HG03159 (cell line): ENCODE measurements at regions not wholly inside any gene's neighbourhood (a gene's known extent, or its start where the extent isn't known, plus 50 kb on each side); places are given as distances from the start of the nearest gene placed in this dataset.
"Not testable (repeated sequence)": the region's sequence is repeated elsewhere in the genome, so short reads cannot be mapped to it uniquely, and the experiment has no call there.

ENCODE experiments used
- ATAC-seq: cut with Tn5 transposase; IDR thresholded peaks from one replicate; pipeline ENCODE4 v1.9.1; 2021; ENCODE audit warnings: mild to moderate bottlenecking, moderate library complexity; ENCODE audit not compliant: unreplicated experiment

- no peak for ATAC-seq
Observed at GRCh38 chr1:189212606-189213005, 1265.1 kb downstream of the BRINP3 start.

GRCh38 chr1:189216886-189217285 lies 1260.8 kb downstream of the BRINP3 start:
- ATAC-seq = no peak

- ATAC-seq = no peak
Observed at GRCh38 chr1:189217646-189218045, 1260.0 kb downstream of the BRINP3 start.

DNA sequence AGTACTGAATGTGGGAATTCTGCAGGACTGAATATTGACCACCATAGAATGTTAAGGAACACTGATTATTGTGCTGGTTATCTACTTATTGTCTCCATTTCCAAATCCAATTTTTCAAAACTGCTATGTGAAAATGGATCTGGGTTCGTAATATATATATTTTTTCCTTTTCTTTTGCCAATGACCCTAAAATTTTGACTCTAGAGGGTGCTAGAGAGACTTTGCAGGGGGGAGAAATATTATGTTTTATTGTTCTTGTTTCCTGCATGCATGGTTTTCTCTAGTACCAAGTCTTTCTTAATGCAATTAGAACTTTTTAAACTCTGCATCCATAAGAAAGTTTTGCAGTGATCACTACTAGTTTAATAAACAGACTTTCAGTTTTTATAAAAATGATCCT lies 1256.9 kb downstream of the BRINP3 start:
- no peak for ATAC-seq

GRCh38 chr1:189225794-189226145 lies 1251.9 kb downstream of the BRINP3 start:
- ATAC-seq = not testable (repeated sequence)

DNA sequence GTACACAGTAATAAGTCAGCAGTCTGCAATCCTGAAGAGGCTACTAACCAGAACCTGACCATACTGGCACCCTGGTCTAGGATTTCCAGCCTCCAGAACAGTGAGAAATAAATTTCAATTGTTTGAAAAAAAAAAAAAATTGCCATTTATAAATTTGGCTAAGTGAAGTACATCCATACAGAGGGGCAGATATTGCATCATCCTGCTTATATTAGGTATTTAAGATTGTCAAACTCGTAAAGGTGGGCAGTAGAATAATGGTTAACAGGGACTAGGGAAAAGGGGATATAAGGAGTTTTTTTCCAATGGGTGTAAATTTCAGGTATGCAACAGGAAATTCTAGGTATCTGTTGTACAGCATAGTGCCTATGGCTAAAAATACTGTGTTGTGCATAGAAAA lies 1250.9 kb downstream of the BRINP3 start:
- ATAC-seq = no peak

GRCh38 chr1:189237008-189237407 lies 1240.7 kb downstream of the BRINP3 start:
- ATAC-seq = no peak

DNA sequence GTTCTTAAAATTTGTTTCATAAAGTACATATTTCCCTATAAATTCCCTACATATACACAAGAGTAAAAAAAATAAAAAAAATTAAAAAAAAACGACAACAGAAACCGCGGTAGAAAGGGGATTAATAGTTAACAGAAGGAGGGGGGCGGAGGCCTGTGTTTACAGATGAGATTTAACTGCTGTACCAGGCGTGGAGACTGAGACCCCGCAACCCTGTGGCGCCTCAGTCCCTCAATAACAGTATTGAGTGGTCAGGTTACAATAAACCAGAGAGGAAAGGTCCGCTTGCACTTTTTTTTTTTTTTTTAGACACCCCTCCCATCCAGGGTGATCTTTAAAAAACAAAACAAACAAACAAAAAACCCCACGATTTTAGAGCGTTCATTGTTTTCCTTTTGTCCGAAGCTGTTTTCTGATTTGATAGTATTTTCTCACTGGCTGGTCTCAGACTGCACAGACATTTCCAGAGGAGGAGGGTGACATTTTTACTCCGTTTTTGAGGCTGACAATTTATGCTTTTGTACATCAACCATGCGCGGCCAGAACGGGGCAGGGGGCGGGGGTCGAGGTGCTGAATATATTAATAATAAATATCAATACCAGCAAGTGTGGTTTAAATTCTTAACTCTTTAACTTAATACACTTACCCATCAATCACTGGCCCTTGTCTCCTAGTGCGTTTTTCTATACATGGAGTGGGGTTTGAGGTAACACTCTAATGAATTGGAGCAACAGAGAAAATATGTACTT lies 1223.9 kb downstream of the BRINP3 start:
- ATAC-seq = no peak

DNA sequence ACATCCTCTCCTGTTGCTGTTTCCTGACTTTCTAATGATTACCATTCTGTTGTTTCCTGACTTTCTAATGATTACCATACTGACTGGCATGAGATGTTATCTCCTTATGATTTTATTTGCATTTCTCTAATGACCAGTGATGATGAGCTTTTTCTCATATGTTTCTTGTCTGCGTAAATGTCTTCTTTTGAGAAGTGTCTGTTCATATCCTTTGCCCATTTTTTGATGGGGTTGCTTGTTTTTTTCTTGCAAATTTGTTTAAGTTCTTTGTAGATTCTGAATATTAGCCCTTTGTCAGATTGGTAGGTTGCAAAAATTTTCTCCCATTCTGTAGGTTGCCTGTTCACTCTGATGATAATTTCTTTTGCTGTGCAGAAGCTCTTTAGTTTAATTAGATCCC lies 1216.5 kb downstream of the BRINP3 start:
- ATAC-seq = not testable (repeated sequence)

- ATAC-seq = no peak
Observed at GRCh38 chr1:189269011-189269410, 1208.7 kb downstream of the BRINP3 start.

- ATAC-seq = no peak
Observed at GRCh38 chr1:189274267-189274666, 1203.4 kb downstream of the BRINP3 start.

DNA sequence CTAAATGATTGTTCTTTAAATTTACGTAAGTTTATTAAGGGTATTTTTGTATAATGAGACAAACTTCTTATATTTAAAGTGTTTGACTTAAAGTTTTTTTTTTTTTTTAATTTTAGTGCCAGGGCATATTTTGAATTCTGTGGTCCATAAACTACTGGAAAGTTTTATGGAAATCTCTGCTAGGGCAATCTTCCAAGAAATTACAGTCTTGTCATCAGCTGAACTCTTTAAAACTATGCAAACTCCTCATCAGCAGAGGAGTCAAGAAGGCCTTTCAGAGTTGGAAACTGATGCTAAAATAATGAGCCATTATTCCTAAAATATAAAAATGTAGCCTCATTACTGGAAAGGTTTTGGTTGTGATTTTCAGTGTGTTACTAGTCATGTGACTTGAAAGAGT lies 1201.9 kb downstream of the BRINP3 start:
- ATAC-seq = no peak

DNA sequence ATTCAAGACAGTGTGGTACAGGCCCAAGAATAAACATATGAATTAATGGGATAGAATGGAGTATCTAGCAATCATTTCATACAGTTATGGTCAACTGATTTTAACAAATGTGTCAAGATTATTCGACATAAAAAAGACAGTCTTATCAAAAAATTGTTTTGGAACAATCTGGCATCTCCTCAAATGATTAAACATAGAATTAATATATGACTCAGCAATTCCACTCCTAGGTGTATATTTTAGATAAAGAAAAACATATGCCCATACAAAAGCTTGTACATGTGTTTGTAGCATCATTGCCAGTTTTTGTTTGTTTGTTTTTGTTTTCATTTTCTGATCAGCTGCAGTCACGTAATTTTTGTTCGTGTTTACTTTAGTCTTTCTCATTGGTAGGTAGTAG lies 1188.3 kb downstream of the BRINP3 start:
- no peak for ATAC-seq

DNA sequence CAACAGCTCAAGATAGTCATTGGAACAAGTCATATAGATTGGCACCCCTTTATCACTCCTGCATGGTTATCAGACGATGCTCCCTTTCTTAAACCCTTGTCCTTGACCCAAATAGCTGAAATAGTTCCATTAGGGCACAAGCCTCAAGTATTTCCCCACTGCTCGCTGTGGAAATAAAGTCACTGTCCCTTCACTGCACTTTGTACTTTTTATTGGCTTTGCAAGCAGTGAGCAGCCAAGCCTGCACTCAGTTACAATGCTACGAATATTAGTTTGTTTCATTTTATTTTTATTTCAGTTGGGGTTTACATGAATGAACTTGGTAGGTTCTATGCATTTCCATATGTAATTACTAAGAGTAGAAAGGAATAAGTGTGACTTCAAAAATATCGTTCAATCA lies 1176.4 kb downstream of the BRINP3 start:
- no peak for ATAC-seq

- no peak for ATAC-seq
Observed at GRCh38 chr1:189305279-189305678, 1172.4 kb downstream of the BRINP3 start.

DNA sequence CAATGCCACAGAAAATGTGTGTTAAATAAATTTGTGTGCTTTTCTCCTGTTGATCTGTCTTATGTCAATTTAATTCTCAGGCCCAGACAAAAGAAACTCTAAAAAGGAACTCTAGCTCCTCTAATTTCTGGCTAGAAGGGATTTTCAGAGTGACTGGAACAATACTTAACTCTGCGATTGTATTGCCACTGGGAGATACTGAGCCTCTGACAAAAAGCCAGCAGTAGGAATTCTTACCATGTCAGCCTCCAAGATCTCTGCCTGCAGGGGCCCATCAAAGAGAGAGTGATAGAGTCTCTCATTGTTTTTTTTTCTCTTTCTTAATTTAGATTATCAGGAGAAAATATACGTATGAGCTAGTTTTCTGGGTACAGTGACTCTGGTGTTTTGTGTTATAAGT lies 1165.7 kb downstream of the BRINP3 start:
- ATAC-seq = no peak

GRCh38 chr1:189312499-189312898 lies 1165.2 kb downstream of the BRINP3 start:
- ATAC-seq = no peak

- ATAC-seq = no peak
Observed at GRCh38 chr1:189313488-189313887, 1164.2 kb downstream of the BRINP3 start.

DNA sequence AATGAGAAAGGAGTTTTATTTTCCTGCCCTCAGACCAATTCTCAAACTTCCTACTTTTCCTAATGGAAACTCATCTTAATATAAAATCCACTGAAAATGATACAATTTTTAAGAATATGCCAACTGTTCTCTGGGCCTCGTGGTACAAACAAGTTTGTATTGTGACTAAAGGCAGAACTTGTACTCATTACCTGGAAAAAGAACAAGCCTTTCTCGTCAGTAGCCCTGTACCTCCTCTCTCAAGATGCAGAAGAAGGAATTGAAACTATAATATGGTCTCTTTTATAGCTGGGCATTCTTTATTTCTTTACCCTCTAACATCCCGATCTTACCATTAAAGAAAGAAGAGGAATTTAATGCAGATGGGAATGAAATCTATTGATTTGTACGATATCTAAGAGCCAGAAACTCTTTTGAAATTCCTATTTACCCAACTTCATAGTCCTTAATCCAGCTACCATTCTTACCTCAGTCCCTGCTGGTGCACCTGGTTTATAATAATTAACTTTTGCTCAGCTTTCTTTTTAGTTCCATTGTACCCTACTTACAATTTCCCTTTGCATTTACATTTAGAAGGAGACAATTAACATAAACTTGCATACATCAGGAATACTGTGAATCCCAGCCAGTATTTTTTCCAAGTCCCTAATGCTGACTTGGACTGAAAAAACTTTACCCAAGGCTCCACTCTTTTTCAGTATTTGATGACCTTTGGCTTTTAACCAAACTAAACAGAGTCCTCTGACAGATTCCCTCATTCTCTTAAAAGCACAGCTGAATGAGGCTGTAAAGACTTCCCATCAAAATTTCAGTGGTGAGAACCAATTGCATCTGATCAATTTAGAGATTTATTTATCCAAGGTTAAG lies 1162.4 kb downstream of the BRINP3 start:
- no peak for ATAC-seq

DNA sequence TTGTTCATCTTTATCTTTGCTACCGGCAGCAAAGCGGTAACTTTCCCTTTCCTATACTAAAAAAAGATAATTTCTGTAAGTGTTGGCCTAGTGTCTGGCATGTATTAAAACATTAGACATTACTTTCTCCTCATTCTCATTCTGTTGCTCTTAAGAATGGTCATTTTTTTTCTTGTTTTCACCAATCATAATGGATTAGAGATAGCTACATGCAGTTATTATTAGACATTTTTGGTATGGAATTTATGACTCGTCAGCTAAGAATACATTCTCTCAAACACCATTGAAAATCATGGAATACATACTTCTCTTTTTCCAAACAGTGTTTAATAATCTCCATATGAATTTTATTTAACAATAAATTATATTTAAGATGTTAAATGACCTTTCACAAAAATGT lies 1154.6 kb downstream of the BRINP3 start:
- ATAC-seq = no peak

GRCh38 chr1:189331071-189331470 lies 1146.6 kb downstream of the BRINP3 start:
- not testable (repeated sequence) for ATAC-seq
